Hindlimb muscle (tissue), 1 donor: ENCODE measurements at regions not wholly inside any gene's neighbourhood (a gene's known extent, or its start where the extent isn't known, plus 50 kb on each side); places are given as distances from the start of the nearest gene placed in this dataset.
"Not testable (repeated sequence)": the region's sequence is repeated elsewhere in the genome, so short reads cannot be mapped to it uniquely, and the experiment has no call there.

Experiments used
- DNase-seq: peaks from one replicate; pipeline ENCODE4 v3.0.0-alpha.2; 2013

GRCh38 chr1:81738875-81739274 is 61.9 kb upstream of the ADGRL2 start:
- no peak for DNase-seq

- no peak for DNase-seq
Observed at GRCh38 chr1:81733480-81733879, 67.3 kb upstream of the ADGRL2 start.

DNA sequence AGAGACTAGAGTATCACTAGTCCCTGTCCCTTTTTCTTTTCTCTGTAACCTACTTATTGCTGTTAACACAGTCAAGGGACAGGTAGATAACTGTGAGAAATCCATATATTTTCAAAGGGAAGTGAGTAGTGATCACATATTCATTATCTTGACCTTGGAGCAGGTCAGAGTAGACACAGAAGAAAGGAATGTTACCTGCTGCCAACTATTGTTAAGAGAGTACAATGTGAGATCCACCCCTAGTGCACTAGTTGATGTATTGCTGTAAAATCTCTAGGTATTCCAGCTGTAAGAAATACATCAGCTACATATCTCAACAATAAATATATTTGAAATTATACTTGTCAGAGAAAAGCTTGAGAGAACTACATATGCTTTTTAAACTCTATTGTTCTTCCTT is 68.7 kb upstream of the ADGRL2 start:
- no peak for DNase-seq

GRCh38 chr1:81730881-81731280 is 69.9 kb upstream of the ADGRL2 start:
- DNase-seq: no peak

DNA sequence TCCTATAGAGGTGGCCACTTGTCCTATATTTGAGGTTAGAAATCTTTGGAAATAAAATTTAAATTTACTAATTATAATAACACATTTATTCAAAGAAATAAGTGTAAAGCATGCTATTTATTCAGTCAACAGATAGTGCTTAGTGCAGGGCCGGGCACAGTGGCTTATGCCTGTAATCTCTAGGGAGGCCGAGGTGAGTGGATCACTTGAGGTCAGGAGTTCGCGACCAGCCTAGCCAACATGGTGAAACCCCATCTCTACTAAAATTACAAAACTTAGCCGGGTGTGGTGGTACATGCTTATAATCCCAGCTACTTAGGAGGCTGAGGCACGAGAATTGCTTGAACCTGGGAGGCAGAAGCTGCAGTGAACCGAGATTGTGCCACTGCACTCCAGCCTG is 70.4 kb upstream of the ADGRL2 start:
- not testable (repeated sequence) for DNase-seq

DNA sequence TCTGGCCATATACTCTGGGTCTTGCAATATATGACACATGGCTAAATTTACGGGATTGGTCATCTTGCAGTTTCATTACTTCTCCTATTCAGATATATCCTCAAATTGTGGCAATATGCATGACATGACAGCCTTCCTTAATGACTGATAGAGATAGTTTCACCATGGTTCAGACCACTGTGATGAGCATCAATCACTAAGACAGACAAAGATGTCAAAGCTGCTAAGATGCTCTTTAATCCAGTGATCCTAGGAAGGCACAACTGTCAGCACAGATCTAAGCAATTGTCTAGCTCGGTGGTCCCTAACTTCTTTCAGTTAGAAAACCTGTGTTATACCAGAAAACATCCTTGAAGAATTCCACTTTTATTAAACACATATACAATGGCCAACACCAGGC is 70.9 kb upstream of the ADGRL2 start:
- DNase-seq: no peak

DNA sequence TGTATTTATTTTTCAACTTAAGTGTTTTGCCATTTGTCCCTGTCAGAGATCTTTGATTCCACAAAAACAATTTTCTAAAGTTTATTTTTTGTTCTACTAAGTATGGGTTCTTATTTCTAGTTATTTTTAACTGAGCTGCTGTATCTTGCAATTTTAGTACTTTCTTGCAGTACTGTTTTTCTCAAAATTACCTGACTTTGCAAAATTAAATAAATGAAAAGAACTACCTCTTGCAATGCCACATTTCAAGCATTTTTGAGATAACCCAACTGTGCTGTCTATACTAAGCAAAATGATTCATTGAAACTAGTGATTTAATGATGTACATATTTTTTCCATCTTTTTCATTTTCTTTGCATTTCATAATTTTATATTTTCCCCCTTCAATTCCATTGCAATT is 71.5 kb upstream of the ADGRL2 start:
- DNase-seq: no peak

GRCh38 chr1:81725823-81726222 is 74.9 kb upstream of the ADGRL2 start:
- DNase-seq: no peak

GRCh38 chr1:81722631-81723328 is 78.0 kb upstream of the ADGRL2 start:
- not testable (repeated sequence) for DNase-seq

- DNase-seq: not testable (repeated sequence)
Observed at GRCh38 chr1:81720256-81720655, 80.5 kb upstream of the ADGRL2 start.

DNA sequence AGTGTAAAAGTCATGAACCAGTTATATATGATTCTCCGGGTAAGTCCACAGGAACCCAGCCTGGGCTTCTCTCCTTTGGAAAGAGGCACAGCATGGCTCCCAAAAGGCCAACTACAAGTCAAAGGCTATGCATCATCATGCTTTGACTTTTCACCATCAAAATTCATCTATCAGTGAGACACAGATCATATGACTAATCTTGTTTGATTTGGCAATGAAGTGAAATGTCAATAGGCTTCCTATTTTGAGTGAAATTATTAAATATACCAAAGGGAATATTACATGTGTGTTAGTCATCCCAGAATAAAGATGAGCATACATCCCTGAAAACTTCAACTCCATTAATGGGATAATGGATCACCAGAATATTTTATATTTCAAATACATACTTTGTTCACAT is 83.5 kb upstream of the ADGRL2 start:
- DNase-seq: no peak

GRCh38 chr1:81715391-81715790 is 85.3 kb upstream of the ADGRL2 start:
- DNase-seq: no peak

- no peak for DNase-seq
Observed at GRCh38 chr1:81714636-81715035, 86.1 kb upstream of the ADGRL2 start.

DNA sequence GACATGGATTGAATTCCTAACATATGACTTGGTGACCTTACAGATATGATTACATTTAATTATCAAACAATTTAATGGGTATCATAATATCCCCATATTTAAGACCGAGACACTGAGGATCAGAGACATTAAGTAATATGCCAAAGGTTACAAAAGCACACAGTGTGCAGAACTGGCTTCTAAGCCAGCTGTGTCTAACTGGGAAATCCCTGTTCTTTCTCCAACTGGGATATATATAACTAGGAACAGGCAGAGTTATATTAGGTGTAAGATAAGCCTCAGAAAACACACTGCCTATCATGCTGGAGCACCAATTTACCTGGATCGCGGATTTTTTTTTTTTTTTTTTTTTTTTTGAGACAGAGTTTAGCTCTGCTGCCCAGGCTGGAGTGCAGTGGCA is 88.3 kb upstream of the ADGRL2 start:
- no peak for DNase-seq

DNA sequence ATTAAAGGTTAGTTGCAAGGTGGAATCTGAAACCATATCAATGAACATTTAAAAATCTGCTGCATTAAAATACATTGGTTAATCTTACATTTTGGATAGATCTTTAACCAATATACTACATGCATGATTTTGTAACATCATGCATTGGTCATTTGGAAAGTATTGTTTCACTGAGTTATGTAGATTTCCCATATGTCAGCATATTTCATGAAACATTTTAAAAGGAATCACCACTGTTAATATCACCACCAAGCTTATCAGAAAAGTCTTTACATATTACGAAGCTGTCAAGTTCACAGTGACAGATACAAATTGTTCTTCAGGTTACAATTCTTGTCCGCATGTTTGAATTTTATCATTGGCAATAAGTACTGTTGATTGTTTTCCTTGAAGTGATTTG is 89.9 kb upstream of the ADGRL2 start:
- no peak for DNase-seq

- peak; percentile 33 for DNase-seq
Observed at GRCh38 chr1:81708250-81708649, 92.5 kb upstream of the ADGRL2 start.

- no peak for DNase-seq
Observed at GRCh38 chr1:81706650-81707435, 93.9 kb upstream of the ADGRL2 start.

- DNase-seq: no peak
Observed at GRCh38 chr1:81703756-81704463, 96.8 kb upstream of the ADGRL2 start.

- no peak for DNase-seq
Observed at GRCh38 chr1:81703391-81703755, 97.4 kb upstream of the ADGRL2 start.

DNA sequence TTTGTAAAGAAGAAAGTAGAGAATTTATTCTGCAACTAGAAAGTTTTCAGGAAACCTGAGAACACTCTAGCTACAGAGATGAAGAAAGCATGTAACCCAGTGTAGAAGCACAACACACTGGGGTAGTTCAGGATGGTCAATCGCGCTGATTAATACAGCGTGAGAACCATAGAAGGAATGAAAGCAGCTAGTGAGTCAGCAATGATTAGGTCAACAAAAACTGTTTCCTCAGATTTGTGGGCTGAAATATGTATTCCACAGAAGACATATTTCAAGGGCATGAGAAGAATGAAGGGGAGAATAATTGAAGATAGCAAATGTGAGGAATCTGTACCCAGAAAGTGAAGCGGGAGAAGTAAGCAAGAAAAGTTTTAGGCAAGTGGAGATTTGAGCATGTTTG is 97.8 kb upstream of the ADGRL2 start:
- DNase-seq: no peak

GRCh38 chr1:81702079-81702715 is 98.5 kb upstream of the ADGRL2 start:
- no peak for DNase-seq

- DNase-seq: no peak
Observed at GRCh38 chr1:81700728-81701470, 99.8 kb upstream of the ADGRL2 start.
